ENCODE measurements at regions not wholly inside any gene's neighbourhood (a gene's known extent, or its start where the extent isn't known, plus 50 kb on each side); places are given as distances from the start of the nearest gene placed in this dataset.

DNA sequence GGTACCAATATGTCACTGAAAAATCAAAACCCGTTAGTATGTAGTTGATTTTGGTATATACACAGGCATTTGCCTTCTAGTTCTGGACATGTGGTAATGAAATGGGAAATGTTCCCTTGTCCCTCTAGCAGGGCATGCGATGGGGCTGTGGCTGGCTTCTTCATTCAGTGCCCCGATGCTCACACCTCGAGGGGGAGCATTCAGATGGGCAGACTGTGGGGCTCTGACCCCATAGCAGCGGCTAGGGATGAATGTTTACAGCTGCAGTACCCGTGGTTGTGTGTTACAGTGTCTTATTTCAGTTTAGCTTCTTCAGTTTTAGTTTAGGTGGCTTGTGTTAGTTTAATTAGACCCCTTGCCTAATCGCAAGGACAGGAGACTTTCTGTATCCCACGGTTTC, 1741.0 kb upstream of the PCDH10 start:
- no peaks in the 10 kb centered on the region for H3K4me1 ChIP-seq
- Mint-ChIP-seq H3K9me3 (ENCODE audit: unreplicated experiment) (peaks cover 9% of the 10 kb centered on the region), H3K27ac (ENCODE audit: unreplicated experiment) (no peak overlapping the region), H3K36me3 (ENCODE audit: insufficient read depth, unreplicated experiment) (no peaks in the 10 kb centered on the region), H3K4me1 (ENCODE audit: low read depth, unreplicated experiment) (no peaks in the 10 kb centered on the region), H3K27me3 (ENCODE audit: insufficient read depth, unreplicated experiment) (no peaks in the 10 kb centered on the region), H3K4me3 (ENCODE audit: unreplicated experiment) (no peak overlapping the region)
- POLR2A ChIA-PET: no interaction called here
- no peak overlapping the region for H3K4me3 ChIP-seq (ENCODE audit: low read depth, low read length)
- DNase-seq: no peak
- no peaks in the 10 kb centered on the region; the same call in 1 of the 2 replicates for H3K27me3 ChIP-seq (replicated peaks; ENCODE audit: control insufficient read depth, insufficient read depth, low read length)
- CTCF ChIA-PET: no interaction called here
- BruUV-seq (replicated peaks): no TSS peak
- no peaks in the 10 kb centered on the region for H3K9me3 ChIP-seq
- intact Hi-C loops (cut with micrococcal nuclease; ENCODE audit: unreplicated experiment): no loop called here
- no peaks in the 10 kb centered on the region for H3K36me3 ChIP-seq (ENCODE audit: control insufficient read depth, insufficient read depth, low read length)
- TF ChIP-seq, protein P1, sequence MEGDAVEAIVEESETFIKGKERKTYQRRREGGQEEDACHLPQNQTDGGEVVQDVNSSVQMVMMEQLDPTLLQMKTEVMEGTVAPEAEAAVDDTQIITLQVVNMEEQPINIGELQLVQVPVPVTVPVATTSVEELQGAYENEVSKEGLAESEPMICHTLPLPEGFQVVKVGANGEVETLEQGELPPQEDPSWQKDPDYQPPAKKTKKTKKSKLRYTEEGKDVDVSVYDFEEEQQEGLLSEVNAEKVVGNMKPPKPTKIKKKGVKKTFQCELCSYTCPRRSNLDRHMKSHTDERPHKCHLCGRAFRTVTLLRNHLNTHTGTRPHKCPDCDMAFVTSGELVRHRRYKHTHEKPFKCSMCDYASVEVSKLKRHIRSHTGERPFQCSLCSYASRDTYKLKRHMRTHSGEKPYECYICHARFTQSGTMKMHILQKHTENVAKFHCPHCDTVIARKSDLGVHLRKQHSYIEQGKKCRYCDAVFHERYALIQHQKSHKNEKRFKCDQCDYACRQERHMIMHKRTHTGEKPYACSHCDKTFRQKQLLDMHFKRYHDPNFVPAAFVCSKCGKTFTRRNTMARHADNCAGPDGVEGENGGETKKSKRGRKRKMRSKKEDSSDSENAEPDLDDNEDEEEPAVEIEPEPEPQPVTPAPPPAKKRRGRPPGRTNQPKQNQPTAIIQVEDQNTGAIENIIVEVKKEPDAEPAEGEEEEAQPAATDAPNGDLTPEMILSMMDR (IDR thresholded peaks at IDR 0.05; ENCODE audit: insufficient read depth in 1 of 2, low read depth in 1 of 2, low read length in 1 of 2, severe bottlenecking in 1 of 2, unreplicated experiment in 1 of 2): no peak

DNA sequence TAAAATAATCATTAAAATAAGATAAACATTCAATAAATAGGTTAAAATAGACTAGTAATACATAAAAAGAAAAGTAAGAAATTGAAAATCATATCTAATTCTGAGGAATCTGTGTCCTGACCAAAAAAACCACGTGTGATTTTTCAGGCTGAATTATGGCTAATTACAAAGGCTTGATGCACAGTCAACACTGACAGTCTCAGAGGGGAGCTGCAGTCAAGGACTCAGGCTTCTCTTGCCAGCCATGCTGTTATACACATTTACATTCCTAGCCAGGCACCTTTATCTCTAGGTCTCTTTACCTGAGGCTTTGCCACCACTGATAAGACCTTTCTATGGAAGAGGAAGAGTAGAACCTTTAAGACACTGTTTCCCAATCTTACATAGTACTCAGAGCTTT, 1737.7 kb upstream of the PCDH10 start:
- TF ChIP-seq, protein P1 (IDR thresholded peaks at IDR 0.05; ENCODE audit: insufficient read depth in 1 of 2, low read depth in 1 of 2, low read length in 1 of 2, severe bottlenecking in 1 of 2, unreplicated experiment in 1 of 2): no peak
- ChIA-PET POLR2A (no interaction called here), CTCF (no interaction called here)
- H3K4me3 Mint-ChIP-seq (ENCODE audit: unreplicated experiment): no peak overlapping the region
- no peaks in the 10 kb centered on the region for H3K4me1 Mint-ChIP-seq (ENCODE audit: low read depth, unreplicated experiment)
- intact Hi-C loops (cut with micrococcal nuclease; ENCODE audit: unreplicated experiment): no loop called here
- no peak for DNase-seq
- Histone ChIP-seq H3K4me1 (no peaks in the 10 kb centered on the region), H3K27me3 (replicated peaks; ENCODE audit: control insufficient read depth, insufficient read depth, low read length) (no peaks in the 10 kb centered on the region; the same call in 1 of the 2 replicates), H3K4me3 (ENCODE audit: low read depth, low read length) (no peak overlapping the region), H3K36me3 (ENCODE audit: control insufficient read depth, insufficient read depth, low read length) (no peaks in the 10 kb centered on the region), H3K9me3 (no peaks in the 10 kb centered on the region)
- no peaks in the 10 kb centered on the region for H3K36me3 Mint-ChIP-seq (ENCODE audit: insufficient read depth, unreplicated experiment)
- no peaks in the 10 kb centered on the region for H3K27me3 Mint-ChIP-seq (ENCODE audit: insufficient read depth, unreplicated experiment)
- BruUV-seq (replicated peaks): no TSS peak
- H3K9me3 Mint-ChIP-seq (ENCODE audit: unreplicated experiment): peaks cover 9% of the 10 kb centered on the region
- no peak overlapping the region for H3K27ac Mint-ChIP-seq (ENCODE audit: unreplicated experiment)

DNA sequence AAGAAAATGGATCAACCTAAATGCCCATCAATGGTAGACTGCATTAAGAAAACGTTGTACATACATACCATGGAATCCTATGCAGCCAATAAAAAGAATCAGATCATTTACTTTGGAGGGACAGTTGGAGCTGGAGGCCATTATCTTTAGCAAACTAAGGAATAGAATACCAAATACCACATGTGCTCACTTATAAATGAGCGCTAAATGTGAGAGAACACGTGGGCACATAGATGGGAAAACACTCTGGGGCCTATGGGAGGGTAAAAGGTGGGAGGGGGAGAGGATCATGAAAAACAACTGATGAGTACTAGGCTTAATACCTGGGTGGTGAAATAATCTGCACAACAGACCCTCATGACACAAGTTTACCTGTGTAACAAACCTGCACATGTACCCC, 1729.9 kb upstream of the PCDH10 start:
- CTCF ChIA-PET: no interaction called here
- intact Hi-C loops (cut with micrococcal nuclease; ENCODE audit: unreplicated experiment): no loop called here
- no peak overlapping the region for H3K4me3 ChIP-seq (ENCODE audit: low read depth, low read length)
- H3K4me3 Mint-ChIP-seq (ENCODE audit: unreplicated experiment): no peak overlapping the region
- peaks cover 10% of the 10 kb centered on the region for H3K9me3 Mint-ChIP-seq (ENCODE audit: unreplicated experiment)
- DNase-seq: no peak
- no peaks in the 10 kb centered on the region for H3K4me1 Mint-ChIP-seq (ENCODE audit: low read depth, unreplicated experiment)
- no peaks in the 10 kb centered on the region for H3K36me3 ChIP-seq (ENCODE audit: control insufficient read depth, insufficient read depth, low read length)
- no peak overlapping the region for H3K27ac Mint-ChIP-seq (ENCODE audit: unreplicated experiment)
- POLR2A ChIA-PET: no interaction called here
- TF ChIP-seq, protein P1 (IDR thresholded peaks at IDR 0.05; ENCODE audit: insufficient read depth in 1 of 2, low read depth in 1 of 2, low read length in 1 of 2, severe bottlenecking in 1 of 2, unreplicated experiment in 1 of 2): no peak
- no peaks in the 10 kb centered on the region for H3K4me1 ChIP-seq
- H3K9me3 ChIP-seq: no peaks in the 10 kb centered on the region
- H3K27me3 Mint-ChIP-seq (ENCODE audit: insufficient read depth, unreplicated experiment): no peaks in the 10 kb centered on the region
- H3K27me3 ChIP-seq (replicated peaks; ENCODE audit: control insufficient read depth, insufficient read depth, low read length): no peaks in the 10 kb centered on the region
- BruUV-seq (replicated peaks): no TSS peak
- no peaks in the 10 kb centered on the region for H3K36me3 Mint-ChIP-seq (ENCODE audit: insufficient read depth, unreplicated experiment)

Data from Caco-2 (cell line).